NCI-H2171 treated with DMSO at 0.1 percent for 48 hours (cell line): ENCODE measurements at regions not wholly inside any gene's neighbourhood (a gene's known extent, or its start where the extent isn't known, plus 50 kb on each side); places are given as distances from the start of the nearest gene placed in this dataset.
"Not testable (repeated sequence)": the region's sequence is repeated elsewhere in the genome, so short reads cannot be mapped to it uniquely, and the experiment has no call there.

Experiments used
- DNase-seq: peaks from one replicate; lab custom pipeline; 2025; lab: John Stamatoyannopoulos, UW

DNA sequence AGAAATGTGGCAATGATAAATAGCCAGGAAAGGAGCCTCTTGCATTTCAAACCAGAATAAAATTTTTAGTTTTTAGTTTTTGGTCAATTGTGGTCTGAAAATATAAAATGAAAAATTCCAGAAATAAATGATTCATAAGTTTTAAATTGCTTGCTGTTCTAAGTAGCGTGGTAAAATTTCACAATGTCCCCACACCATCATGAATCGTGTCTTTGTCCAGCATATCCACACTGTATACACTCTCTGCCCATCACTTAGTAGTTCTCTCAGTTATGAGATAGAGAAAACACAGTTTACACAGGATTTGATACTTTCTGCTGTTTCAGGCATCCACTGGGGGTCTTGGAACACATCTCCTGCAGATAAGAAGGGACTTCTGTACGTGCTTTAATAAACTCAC, 783.9 kb downstream of the TSN start:
- DNase-seq: no peak

DNA sequence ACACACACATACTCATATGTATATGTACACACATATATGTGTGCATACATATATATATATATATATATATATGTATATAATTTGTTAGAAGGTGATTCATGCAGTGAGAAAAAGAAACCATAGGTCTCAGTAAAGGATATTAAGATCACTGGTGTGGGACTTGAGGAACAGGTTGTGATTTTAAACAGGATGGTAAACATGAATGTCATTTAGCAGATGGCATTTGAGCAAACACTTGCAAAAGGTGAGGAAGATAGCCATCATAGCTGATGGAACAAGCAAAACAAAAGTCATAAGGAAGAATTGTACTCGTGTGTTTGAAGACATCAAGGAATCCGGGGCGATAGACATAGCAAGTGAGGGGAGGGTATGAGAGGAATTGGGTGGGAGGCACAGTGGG, 784.5 kb downstream of the TSN start:
- DNase-seq: no peak

DNA sequence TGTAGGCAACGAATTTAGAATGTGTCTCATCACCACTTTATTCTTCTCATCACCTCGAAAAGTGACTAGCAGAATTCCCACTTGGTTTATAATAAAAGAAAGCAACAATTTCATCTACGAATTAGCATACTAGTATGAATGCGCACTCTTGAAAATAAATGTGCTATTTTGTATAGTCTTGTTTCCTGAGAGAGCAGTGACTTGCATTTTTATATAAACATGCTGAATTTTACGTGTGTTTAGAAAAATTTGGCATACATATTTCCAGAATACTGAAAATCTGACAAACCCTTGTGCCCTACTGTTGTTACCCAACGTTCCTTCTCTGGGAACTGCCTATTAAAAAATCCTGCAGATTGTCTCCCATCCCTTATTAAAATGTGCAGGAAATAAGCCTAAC, 786.8 kb downstream of the TSN start:
- DNase-seq: no peak

DNA sequence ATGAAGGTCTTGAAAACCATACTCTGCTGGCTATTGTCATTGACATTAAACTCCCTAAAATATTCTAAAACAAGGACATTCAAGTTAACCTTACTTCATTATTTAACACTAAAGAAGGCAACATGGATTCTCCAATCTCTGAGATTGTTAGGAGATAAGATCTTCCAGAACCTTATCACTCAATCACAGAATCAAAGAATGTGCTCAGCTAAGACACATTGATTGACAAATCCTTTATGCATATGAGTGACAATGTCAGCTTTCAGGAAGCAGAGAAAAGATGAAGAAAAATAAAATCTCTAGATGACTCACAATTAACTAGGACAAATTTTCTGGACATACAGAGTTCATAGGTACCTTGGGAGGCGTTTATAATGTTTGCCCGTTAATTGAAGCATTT, 787.2 kb downstream of the TSN start:
- DNase-seq: no peak

DNA sequence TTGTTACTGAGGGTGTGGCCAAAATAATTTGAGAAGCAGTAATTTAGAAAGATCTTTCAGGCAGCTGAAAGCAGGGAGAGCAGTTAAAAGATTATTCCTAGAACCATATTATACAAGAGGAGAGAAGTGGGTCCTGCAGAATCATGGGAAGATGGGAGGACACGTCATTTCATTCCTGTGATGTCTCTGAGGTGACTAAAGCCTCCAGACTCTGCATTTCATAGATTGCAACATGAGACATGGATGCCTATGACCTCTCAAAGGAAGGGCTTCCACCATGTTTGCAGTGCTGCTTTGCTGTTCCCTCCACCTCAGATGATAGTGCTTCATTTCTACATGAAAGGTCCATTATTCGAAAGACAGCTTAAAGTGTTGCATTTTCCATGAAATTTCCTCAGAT, 788.4 kb downstream of the TSN start:
- no peak for DNase-seq

DNA sequence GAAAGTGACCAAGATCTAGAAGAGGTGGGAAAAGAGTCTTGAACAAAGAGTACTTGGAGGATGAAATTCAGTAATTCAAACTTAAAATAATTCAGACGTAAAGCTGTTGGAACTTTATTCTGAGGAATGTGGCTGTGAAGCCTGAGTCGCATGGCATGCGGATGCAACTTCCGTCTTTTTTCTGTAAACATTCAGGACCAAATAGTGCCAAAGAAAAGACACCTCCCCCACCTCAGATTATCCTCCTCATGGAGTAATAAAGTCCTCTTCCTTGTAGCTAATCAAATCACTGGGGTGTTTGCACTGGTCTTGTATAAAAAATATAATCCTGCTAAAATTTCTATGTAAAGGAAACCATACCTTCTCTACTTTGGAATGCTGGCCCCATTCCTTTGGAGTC, 790.4 kb downstream of the TSN start:
- DNase-seq: no peak

DNA sequence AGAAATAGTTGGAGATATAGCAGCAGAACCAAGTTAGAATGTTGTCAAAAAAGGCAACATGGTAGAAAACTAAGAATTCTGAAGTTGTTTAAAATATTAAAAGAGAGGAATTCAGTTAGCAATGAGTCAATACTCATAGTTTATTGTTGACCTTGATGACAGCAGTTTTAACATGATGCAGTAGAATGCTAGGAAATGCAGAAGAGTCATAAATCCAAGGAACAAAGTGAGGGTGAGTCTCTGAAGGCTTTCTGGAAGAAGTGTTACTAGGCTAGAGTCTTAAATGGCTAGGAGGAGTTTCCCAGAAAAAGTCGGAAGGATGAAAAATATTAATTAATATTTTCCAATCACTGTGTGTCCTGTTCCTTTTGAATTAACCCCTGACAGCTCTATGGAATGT, 807.3 kb downstream of the TSN start:
- no peak for DNase-seq

DNA sequence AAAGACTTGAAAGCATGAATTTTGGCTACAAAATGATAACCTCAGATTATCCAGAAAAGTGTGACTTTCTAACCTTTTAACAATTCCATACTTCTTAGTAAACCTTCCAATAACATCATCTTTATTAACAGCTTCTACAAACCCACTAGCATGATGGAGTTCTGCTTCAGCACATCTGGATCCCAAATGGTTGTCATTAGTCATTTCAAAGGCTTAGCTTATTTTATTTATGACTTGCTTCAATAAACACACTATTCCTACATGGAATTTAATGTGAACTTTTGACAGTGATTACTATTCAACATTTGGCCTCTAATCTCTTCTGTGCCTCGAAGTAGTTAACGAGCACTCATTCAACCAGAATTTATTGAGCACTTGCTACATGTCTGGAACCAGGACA, 808.3 kb downstream of the TSN start:
- no peak for DNase-seq

DNA sequence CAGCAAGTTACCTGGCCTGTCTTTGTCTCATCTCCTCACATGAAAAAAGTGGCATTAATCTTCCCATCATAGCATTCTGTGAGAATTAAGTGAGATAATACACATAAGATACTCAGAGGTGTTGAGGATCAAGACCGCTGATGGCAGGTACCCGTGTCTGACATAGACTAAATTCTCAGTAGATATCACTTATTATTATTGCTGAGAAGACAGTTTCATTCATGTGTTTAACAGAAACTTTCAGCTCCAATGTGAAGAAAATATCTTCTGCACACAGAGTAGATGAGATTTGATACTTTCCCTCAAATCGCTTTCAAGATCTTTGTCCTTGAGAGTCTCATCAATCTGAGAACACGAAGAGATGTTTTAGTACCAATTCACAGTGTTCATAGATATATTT, 809.4 kb downstream of the TSN start:
- DNase-seq: no peak

DNA sequence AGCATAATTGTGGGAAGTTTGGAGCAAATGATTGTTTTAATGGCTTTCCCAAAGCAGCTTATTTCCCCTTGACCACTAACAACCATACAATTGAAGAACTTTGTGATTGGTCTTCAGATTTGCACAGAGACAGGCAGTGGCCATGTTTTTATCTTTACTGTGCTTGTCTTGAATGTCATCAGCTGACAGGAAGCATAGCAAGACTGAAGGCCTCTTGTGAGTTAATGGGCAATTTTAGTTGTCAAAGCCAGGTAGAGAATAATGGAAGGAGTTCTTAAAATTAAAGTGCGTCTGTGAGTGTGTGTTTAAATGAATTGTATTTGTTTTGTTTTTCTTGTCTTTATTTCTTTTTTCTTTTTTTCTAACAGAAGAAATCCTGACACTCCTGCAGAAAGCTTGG, 809.9 kb downstream of the TSN start:
- no peak for DNase-seq

DNA sequence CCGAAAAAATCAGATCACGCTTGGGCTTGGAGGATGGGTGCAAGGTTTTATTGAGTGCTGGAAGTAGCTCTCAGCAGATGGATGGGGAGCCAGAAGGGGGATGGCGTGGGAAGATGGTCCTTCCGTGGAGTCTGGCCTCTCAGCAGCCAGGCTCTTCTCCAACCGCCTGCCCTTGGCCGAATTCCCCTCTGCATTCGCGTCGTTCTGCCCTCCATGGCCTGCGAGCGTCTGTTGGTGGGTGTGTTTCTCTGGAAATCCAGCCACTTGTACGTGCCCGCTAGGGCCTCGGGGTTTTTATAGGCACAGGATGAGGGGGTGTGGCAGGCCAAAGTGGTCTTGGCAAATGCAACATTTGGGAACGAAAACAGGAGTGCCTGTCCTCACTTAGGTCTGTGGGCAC, 815.2 kb downstream of the TSN start:
- no peak for DNase-seq

DNA sequence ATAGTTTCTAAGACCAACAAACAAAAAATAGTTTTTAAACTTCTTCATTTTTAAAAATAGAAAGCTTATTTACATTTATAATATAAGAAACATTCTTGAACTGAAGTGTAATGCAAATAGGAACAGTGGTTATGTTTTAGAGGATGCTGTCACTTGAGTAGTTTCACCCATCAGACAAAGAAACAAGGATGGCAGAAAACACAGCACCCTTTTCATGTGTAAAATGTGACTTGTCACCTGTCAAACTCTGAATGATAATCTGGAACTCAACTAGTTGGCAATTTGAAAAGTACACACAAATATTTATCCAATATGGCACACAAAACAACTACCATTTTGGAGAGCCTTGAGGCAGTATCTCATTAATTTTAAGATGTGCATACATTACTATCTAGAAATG, 816.0 kb downstream of the TSN start:
- not testable (repeated sequence) for DNase-seq

DNA sequence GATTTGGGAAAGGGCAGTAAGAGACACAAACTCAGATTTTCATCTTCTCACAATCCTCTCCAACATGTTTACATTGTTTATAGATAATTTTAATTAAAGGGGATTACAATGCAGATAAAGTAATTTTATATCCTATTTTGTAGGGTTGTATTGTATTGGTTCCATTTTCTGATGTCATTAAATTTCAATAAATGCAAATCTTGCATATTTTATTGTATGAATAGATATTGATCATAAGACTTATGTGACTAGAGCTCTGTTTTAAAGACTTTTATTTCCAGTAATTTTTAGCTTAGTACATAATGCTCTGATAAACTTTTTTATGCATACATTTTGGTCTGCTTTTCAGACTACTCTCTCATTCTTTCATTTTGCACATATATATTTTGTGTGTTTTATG, 819.6 kb downstream of the TSN start:
- no peak for DNase-seq

DNA sequence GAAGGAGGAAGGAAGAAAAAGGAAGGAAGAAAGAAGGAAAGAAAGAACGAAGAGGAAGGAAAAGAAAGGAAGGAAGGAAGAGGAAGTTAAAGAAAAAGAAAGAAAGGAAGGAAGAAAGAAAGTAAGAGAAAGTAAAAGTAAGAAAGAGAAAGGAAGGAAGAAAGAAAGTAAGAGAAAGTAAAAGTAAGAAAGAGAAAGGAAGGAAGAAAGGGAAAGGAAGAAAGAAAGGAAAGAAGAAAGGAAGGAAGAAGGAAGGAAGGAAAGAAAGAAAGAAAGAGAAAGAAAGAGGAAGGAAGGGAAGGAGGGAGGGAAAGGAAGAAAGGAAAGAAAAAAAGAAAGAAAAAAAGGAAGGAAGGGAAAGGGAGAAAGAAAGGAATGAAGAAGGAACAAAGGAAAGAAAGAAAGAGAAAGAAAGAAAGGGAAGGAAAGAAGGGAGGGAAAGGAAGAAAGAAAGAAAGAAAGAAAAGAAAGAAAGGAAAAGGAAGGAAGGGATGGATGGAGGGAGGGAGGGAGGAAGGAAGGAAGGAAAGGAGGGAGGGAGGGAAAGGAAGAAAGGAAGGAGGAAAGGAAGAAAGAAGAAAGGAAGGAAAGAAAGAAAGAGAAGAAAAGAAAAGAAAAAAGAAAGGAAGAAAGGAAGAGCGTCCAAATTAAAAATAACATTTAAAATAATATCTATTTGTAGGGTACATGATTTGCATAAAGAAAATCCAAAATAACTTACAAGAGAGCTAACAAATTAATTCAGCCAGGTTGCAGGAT, 827.9 kb downstream of the TSN start:
- no peak for DNase-seq

DNA sequence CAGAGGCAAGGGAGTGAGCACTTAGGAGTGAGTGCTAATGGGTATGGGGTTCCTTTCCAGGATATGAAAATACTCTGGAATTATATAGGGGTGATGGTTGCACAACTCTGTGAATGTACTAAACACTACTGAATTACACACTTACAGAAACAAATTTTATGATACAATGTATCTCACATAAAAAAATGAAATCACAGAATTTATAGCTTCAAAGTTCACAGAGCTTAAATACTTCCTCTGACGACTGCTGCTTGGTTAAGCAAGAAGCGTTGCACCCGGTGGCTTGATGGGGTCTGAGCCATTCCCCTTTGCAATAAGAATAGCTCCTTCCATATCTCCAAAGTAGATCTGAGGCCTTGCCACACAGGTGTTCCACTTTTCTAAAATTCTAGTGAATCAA, 835.1 kb downstream of the TSN start:
- no peak for DNase-seq

DNA sequence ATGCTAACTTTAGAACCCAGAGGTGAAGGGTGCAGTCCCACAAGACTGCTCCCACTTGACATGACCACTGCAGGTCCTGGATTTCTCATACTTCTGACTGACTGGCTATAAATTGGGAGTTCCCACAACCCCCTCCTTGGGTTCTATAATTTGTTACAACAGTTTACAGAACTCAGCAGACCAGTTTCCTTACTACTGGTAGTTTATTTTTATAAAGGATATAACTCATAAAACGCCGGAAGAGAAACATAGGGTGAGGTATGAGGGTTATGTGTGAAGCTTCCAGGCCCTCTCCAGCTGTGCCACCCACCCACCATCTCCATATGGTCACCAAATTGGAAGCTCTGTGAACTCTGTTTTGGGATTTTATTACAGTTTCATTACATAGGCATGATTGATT, 839.6 kb downstream of the TSN start:
- no peak for DNase-seq

DNA sequence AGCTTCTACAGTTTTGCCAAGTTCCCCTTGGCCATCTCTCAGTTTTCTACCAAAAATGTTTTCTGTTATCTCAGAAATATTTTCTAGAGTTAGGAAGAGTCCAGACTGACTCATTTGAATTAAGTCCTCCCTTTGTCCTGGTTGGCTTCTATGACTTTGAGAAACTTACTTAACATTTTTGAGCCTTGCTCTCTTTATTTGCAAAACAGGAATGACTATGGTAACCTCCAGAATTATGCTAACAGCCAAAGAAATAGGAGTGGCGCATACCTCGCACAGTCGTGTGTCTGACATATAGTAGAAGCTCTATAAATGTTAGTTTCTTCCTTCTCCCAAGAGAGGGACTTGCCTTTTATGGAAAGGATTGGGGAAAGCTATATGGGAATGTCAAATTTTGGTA, 841.1 kb downstream of the TSN start:
- DNase-seq: no peak

DNA sequence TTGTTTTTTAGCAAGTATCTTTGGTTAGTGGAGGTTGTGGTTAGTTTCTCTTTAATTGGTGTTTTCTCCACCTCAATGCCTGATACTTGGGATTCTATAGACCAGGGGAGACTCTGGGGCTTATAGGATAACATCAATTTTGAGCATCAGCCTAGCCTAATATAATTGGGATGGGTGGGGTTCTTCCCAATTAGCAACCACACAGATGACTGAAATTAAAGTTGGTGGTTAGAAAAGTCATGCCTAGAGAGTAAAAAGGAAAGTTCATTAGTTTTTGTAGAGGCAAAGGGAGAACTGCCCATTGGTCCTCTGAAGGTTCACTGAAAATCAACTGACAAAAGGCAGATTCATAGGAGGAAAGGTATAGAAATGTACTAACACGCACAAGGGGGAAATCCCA, 843.3 kb downstream of the TSN start:
- DNase-seq: no peak

DNA sequence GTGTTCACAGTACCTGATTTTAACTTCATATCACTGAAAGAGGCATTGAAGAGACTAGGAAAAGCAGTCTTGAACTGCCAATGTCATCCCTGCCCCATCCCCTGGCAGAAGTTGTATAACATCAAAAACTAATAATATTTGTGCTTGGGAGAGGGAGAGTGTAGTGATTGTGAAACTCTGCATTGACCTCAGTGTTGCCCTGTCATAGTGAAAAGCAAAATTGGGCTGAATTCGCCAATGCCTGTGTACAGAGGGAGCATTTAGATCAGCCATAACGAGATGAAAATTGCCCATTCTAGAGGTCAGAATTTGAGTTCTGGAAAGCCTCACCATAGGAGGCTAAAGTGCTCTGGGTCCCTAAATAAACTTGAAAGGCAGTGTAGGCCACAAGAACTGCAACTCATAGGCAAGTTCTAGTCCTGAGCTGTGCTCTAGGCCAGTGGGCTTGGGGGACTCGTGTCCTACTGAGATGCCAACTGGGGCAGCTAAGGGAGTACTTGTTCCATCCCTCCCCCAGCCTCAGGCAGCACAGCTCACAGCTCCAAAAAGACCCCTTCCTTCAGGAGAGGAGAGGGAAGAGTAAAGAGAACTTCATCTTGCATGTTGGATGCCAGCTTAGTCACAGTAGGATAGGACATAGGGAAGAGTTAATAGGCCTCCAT, 855.6 kb downstream of the TSN start:
- no peak for DNase-seq

DNA sequence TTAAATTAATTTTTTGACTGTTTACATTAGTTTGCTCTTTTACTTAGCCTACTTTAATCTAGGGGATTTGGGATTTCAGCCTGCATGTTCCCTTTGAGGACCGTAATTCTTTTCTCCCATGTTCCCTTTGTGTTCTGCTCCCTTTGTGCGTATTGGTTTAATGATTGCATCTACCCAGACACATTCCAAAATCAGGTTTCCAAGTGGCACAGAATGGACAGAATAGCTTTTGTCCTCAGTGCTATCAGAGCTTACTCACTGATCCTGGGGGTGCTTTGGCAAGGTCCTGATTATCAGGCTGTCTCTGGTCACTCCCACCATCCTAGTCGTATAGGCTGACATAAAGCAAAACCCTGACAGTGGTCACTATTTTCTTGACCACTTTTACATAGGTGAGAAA, 867.5 kb downstream of the TSN start:
- DNase-seq: no peak

DNA sequence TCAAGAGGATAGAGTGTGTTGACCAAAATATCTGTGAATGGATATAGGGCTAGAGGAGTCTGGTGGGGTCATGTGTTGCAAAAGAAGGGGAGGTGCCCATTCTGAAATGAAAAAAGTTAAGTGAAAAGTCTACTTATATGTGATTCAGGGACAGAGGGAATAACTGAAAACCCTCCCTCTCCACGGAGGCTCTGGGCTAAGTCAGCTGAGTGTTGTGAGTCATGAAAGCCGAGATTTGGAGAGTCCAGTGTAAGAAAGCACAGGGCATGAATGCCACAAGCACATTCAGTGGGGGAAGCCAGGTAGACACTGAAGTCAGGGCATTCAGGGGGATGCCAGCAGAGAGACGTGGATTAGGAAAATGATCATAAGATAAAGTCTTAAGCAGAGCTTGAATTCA, 871.9 kb downstream of the TSN start:
- no peak for DNase-seq

DNA sequence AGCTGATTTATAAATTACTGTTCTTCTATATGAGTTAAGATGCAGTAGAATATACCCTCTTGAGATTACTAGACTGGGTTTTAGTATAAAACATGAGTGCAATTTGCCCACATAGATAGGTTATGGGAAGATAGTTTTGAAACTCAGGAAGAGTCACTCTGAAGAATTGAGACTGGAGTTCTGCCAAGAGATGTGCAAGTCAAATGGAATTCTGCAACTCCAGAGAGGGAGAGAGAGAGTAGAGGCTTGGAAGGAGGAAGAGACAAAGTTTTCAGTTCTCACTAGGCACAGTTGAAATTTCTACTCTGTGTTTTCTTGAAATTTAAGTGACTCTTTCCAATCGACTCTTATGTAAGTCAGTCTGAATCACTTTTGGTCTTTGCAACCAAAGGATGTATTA, 878.8 kb downstream of the TSN start:
- DNase-seq: no peak

DNA sequence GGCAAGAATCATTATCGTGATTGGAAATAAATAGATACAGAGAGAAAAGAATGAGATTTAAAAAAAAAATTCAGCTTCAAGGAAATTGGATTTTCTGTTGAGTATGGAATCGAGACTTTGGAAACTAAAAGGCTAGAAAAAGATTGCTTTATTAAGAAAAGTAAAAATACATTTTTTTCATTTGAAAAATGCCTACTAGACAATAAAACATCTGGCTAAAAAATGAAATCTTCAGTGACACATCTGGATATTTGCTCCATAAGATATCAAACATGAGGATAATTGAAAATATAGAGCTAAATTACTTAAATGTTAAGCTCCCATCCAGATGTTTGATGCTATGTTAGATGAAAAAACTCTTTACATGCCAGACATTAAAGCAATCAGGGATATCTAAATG, 879.5 kb downstream of the TSN start:
- DNase-seq: no peak

DNA sequence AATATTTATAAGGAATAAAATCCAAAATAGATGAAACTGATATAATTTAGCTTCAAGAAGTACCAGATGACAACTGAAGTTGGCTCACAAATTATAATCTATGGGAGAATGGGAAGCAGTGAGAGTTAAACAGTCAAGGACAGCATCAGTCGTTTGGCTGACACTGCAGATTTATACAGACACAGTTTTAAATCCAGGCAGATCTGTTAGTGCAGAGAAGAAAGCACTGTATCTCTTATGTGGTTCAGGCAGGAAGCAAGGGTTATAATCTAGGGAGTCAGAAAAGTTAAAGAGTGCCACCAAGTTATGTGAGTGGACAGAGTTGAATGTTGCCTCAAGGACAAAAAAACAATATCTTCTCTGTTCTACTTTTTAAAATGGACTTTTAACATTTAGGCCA, 880.2 kb downstream of the TSN start:
- no peak for DNase-seq
